Mammary epithelial cell (primary cell): ENCODE measurements at regions not wholly inside any gene's neighbourhood (a gene's known extent, or its start where the extent isn't known, plus 50 kb on each side); places are given as distances from the start of the nearest gene placed in this dataset.

Source experiments
- EZH2 ChIP-seq: IDR thresholded peaks from 2 replicates; pipeline ENCODE4 v1.6.1; 2012; ENCODE audit warnings: low read length, inconsistent platforms, borderline replicate concordance
- TF ChIP-seq, protein P1 (sequence below), 2 donors: IDR thresholded peaks in 1 of 2; conservative IDR thresholded peaks in 1 of 2; 2 replicates each; pipeline ENCODE4 v1.5.1; 2011 to 2012; ENCODE audit warnings: inconsistent platforms in 2 of 2, low read length in 2 of 2, mild to moderate bottlenecking in 2 of 2, control low read depth in 1 of 2, low read depth in 1 of 2; ENCODE audit not compliant: insufficient read depth in 1 of 2; ENCODE audit errors: extremely low read depth in 1 of 2

GRCh38 chr14:54339771-54340170 lies 57.0 kb upstream of the CDKN3 start:
- TF ChIP-seq, protein P1, sequence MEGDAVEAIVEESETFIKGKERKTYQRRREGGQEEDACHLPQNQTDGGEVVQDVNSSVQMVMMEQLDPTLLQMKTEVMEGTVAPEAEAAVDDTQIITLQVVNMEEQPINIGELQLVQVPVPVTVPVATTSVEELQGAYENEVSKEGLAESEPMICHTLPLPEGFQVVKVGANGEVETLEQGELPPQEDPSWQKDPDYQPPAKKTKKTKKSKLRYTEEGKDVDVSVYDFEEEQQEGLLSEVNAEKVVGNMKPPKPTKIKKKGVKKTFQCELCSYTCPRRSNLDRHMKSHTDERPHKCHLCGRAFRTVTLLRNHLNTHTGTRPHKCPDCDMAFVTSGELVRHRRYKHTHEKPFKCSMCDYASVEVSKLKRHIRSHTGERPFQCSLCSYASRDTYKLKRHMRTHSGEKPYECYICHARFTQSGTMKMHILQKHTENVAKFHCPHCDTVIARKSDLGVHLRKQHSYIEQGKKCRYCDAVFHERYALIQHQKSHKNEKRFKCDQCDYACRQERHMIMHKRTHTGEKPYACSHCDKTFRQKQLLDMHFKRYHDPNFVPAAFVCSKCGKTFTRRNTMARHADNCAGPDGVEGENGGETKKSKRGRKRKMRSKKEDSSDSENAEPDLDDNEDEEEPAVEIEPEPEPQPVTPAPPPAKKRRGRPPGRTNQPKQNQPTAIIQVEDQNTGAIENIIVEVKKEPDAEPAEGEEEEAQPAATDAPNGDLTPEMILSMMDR (conservative IDR thresholded peaks at IDR 0.05 in 1 of 2, IDR thresholded peaks at IDR 0.05 in 1 of 2; ENCODE audit: extremely low read depth in 1 of 2, insufficient read depth in 1 of 2, low read depth in 1 of 2, low read length in 2 of 2): no peak
- TF ChIP-seq EZH2: no peak
